ENCODE measurements at regions not wholly inside any gene's neighbourhood (a gene's known extent, or its start where the extent isn't known, plus 50 kb on each side); places are given as distances from the start of the nearest gene placed in this dataset.

DNA sequence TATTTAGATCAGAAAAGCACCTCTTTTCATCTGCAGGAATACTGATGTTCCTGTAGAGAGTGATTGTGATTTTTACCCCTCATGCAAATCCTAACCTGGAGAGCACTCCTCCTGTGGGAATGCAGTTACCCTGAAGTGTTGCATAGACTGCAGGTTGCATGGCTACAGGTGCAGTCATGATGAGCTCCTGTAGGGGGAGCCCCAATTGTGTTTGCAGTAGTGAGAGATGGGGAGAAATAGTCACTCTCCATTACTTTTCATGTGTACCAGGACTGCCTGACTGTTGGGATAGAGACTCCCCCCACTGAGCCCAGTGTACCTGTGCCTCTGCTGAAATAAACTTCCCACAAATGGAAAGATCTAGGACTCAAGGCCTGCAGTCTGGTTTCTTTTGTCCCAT lies 1086.5 kb downstream of the SLC6A15 start:
- TF ChIP-seq POLR2AphosphoS5 (IDR thresholded peaks at IDR 0.05; ENCODE audit: borderline replicate concordance, low read depth, low read length) = no peak
- TF ChIP-seq EZH2 (IDR thresholded peaks at IDR 0.05) = no peak
- TF ChIP-seq FOXP2 (optimal IDR thresholded peaks at IDR 0.05; ENCODE audit: control extremely low read depth, extremely low read length, insufficient read depth) = no peak
